Trophoblast cell (in vitro differentiated cells and primary cell): ENCODE measurements at regions not wholly inside any gene's neighbourhood (a gene's known extent, or its start where the extent isn't known, plus 50 kb on each side); places are given as distances from the start of the nearest gene placed in this dataset.

ENCODE experiments used
- DNase-seq, 2 donors: peaks; one replicate each; pipeline ENCODE4 v3.0.0-alpha.2; 2016
- H2AFZ ChIP-seq: 2 replicates; pipeline ENCODE4 v1.6.1; 2013; ENCODE audit warnings: low read length, moderate library complexity, mild to moderate bottlenecking; ENCODE audit not compliant: insufficient read depth, poor library complexity
- H2AK5ac ChIP-seq: 2 replicates; pipeline ENCODE4 v1.6.1; 2013; ENCODE audit warnings: mild to moderate bottlenecking, low read length
- H2BK120ac ChIP-seq: 2 replicates; pipeline ENCODE4 v1.6.1; 2013; ENCODE audit warnings: low read length, mild to moderate bottlenecking, moderate library complexity; ENCODE audit not compliant: insufficient read depth, poor library complexity
- H2BK12ac ChIP-seq: 2 replicates; pipeline ENCODE4 v1.6.1; 2013; ENCODE audit warnings: mild to moderate bottlenecking, low read length, moderate library complexity
- H2BK5ac ChIP-seq: 2 replicates; pipeline ENCODE4 v1.6.1; 2013; ENCODE audit warnings: low read length, low read depth, moderate library complexity, mild to moderate bottlenecking; ENCODE audit not compliant: poor library complexity
- H3K14ac ChIP-seq: 2 replicates; pipeline ENCODE4 v1.6.1; 2013; ENCODE audit warnings: mild to moderate bottlenecking, low read length
- H3K18ac ChIP-seq: 2 replicates; pipeline ENCODE4 v1.6.1; 2013; ENCODE audit warnings: mild to moderate bottlenecking, low read length
- H3K23ac ChIP-seq: 2 replicates; pipeline ENCODE4 v1.6.1; 2013; ENCODE audit warnings: low read length
- H3K27ac ChIP-seq: 2 replicates; pipeline ENCODE4 v1.5.1; 2013; ENCODE audit warnings: low read depth, mild to moderate bottlenecking, inconsistent platforms, low read length, moderate library complexity
- H3K27me3 ChIP-seq: 2 replicates; pipeline ENCODE4 v1.6.1; 2013; ENCODE audit warnings: inconsistent platforms, mild to moderate bottlenecking, low read length, moderate library complexity; ENCODE audit not compliant: insufficient read depth
- H3K36me3 ChIP-seq, 2 experiments: 1 replicate in 1 of 2; 2 replicates in 1 of 2; pipeline ENCODE4 v1.6.1; 2013; ENCODE audit warnings: low read length in 2 of 2, mild to moderate bottlenecking in 2 of 2, moderate library complexity in 1 of 2; ENCODE audit not compliant: insufficient read depth in 2 of 2, control insufficient read depth in 1 of 2
- H3K4ac ChIP-seq: 2 replicates; pipeline ENCODE4 v1.6.1; 2013; ENCODE audit warnings: low read depth, mild to moderate bottlenecking, low read length, moderate library complexity
- H3K4me1 ChIP-seq, 2 experiments: 1 replicate in 1 of 2; 2 replicates in 1 of 2; pipeline ENCODE4 v1.6.1; 2013; ENCODE audit warnings: low read length in 2 of 2, mild to moderate bottlenecking in 2 of 2, moderate library complexity in 1 of 2; ENCODE audit not compliant: insufficient read depth in 2 of 2, control insufficient read depth in 1 of 2
- H3K4me2 ChIP-seq: 2 replicates; pipeline ENCODE4 v1.6.1; 2013; ENCODE audit warnings: inconsistent platforms, mild to moderate bottlenecking, low read length, moderate library complexity
- H3K4me3 ChIP-seq: 2 replicates; pipeline ENCODE4 v1.5.1; 2013; ENCODE audit warnings: mild to moderate bottlenecking, low read depth, low read length, inconsistent platforms
- H3K79me1 ChIP-seq: one replicate; pipeline ENCODE4 v1.6.1; 2013; ENCODE audit warnings: low read length
- H3K79me2 ChIP-seq: 2 replicates; pipeline ENCODE4 v1.6.1; 2013; ENCODE audit warnings: low read length, mild to moderate bottlenecking; ENCODE audit not compliant: control insufficient read depth, insufficient read depth, poor library complexity
- H3K9ac ChIP-seq: 2 replicates; pipeline ENCODE4 v1.6.1; 2013; ENCODE audit warnings: mild to moderate bottlenecking, low read length
- H3K9me3 ChIP-seq: 2 replicates; pipeline ENCODE4 v1.6.1; 2013; ENCODE audit warnings: low read depth, mild to moderate bottlenecking, control low read depth, inconsistent platforms, low read length; ENCODE audit not compliant: insufficient read depth
- H4K12ac ChIP-seq: 2 replicates; pipeline ENCODE4 v1.6.1; 2013; ENCODE audit warnings: low read depth, mild to moderate bottlenecking, low read length, moderate library complexity
- H4K8ac ChIP-seq: 2 replicates; pipeline ENCODE4 v1.6.1; 2013; ENCODE audit warnings: low read depth, mild to moderate bottlenecking, low read length, moderate library complexity
- H4K91ac ChIP-seq: one replicate; pipeline ENCODE4 v1.6.1; 2013; ENCODE audit warnings: low read depth, mild to moderate bottlenecking, low read length, moderate library complexity
- WGBS: extraction: QIAGEN DNeasy Blood & Tissue Kit; methylation state at CpG from one replicate; pipeline ENCODE4 v1.1.7; 2013; ENCODE audit warnings: missing lambda C conversion rate; ENCODE audit not compliant: insufficient read length, insufficient coverage; ENCODE audit errors: extremely low coverage; 5-methylcytosine and 5-hydroxymethylcytosine counted together

- no peaks in the 10 kb centered on the region for H3K79me2 ChIP-seq
- H4K8ac ChIP-seq, result no peak overlapping the region
- DNase-seq, result no peak
- H2BK12ac ChIP-seq, result no peak overlapping the region
- H3K4ac ChIP-seq, result no peak overlapping the region
- no peaks in the 10 kb centered on the region for H3K36me3 ChIP-seq
- no peak overlapping the region for H2BK120ac ChIP-seq
- H3K4me1 ChIP-seq, result no peaks in the 10 kb centered on the region
- H3K9me3 ChIP-seq, result no peaks in the 10 kb centered on the region
- H3K18ac ChIP-seq, result no peak overlapping the region
- no peak overlapping the region for H4K91ac ChIP-seq
- H2BK5ac ChIP-seq, result no peak overlapping the region
- no peak overlapping the region for H3K14ac ChIP-seq
- H3K27ac ChIP-seq, result no peak overlapping the region
- H3K4me3 ChIP-seq, result no peak overlapping the region
- no peak overlapping the region for H3K9ac ChIP-seq
- no peak overlapping the region for H2AFZ ChIP-seq
- WGBS, result no CpG with 5 or more reads among the region's 3 CpGs
- H4K12ac ChIP-seq, result no peak overlapping the region
- no peaks in the 10 kb centered on the region for H3K27me3 ChIP-seq
- no peak overlapping the region for H3K23ac ChIP-seq
- no peak overlapping the region for H3K4me2 ChIP-seq
- no peak overlapping the region for H2AK5ac ChIP-seq
- no peaks in the 10 kb centered on the region for H3K79me1 ChIP-seq
These were observed 222.7 kb upstream of the NOX3 start for GRCh38 chr6:155678361-155678760.

- Histone ChIP-seq H3K4ac (no peak overlapping the region), H3K36me3 (no peaks in the 10 kb centered on the region), H3K79me1 (no peaks in the 10 kb centered on the region), H4K91ac (no peak overlapping the region), H2BK5ac (no peak overlapping the region), H3K9ac (no peak overlapping the region), H4K12ac (no peak overlapping the region), H3K23ac (no peak overlapping the region), H3K9me3 (no peaks in the 10 kb centered on the region), H3K4me2 (no peak overlapping the region), H4K8ac (no peak overlapping the region), H2BK120ac (no peak overlapping the region), H3K27me3 (no peaks in the 10 kb centered on the region), H3K4me1 (no peaks in the 10 kb centered on the region), H3K79me2 (no peaks in the 10 kb centered on the region), H2AK5ac (no peak overlapping the region), H2AFZ (no peak overlapping the region), H3K4me3 (no peak overlapping the region), H3K27ac (no peak overlapping the region), H2BK12ac (no peak overlapping the region), H3K14ac (no peak overlapping the region), H3K18ac (no peak overlapping the region)
- no CpG with 5 or more reads among the region's 2 CpGs for WGBS
- no peak for DNase-seq
These were observed 220.7 kb upstream of the NOX3 start for GRCh38 chr6:155676346-155676745.

GRCh38 chr6:155670655-155671054 lies 215.0 kb upstream of the NOX3 start:
- H3K4ac ChIP-seq, result no peak overlapping the region
- H3K4me2 ChIP-seq, result no peak overlapping the region
- H2BK120ac ChIP-seq, result no peak overlapping the region
- no peak for DNase-seq
- H3K18ac ChIP-seq, result no peak overlapping the region
- H2AFZ ChIP-seq, result no peak overlapping the region
- H3K14ac ChIP-seq, result no peak overlapping the region
- no peaks in the 10 kb centered on the region for H3K79me2 ChIP-seq
- H3K9ac ChIP-seq, result no peak overlapping the region
- no peak overlapping the region for H2BK12ac ChIP-seq
- no peak overlapping the region for H2BK5ac ChIP-seq
- no peaks in the 10 kb centered on the region for H3K4me1 ChIP-seq
- H4K8ac ChIP-seq, result no peak overlapping the region
- H3K27ac ChIP-seq, result no peak overlapping the region
- H4K91ac ChIP-seq, result no peak overlapping the region
- H3K23ac ChIP-seq, result no peak overlapping the region
- no peaks in the 10 kb centered on the region for H3K9me3 ChIP-seq
- no CpG with 5 or more reads among the region's 2 CpGs for WGBS
- no peaks in the 10 kb centered on the region for H3K79me1 ChIP-seq
- H2AK5ac ChIP-seq, result no peak overlapping the region
- H3K36me3 ChIP-seq, result no peaks in the 10 kb centered on the region
- H3K27me3 ChIP-seq, result no peaks in the 10 kb centered on the region
- no peak overlapping the region for H4K12ac ChIP-seq
- no peak overlapping the region for H3K4me3 ChIP-seq

GRCh38 chr6:155660251-155660977 lies 204.8 kb upstream of the NOX3 start:
- Histone ChIP-seq H2BK120ac (no peak overlapping the region), H4K12ac (no peak overlapping the region), H3K9me3 (no peaks in the 10 kb centered on the region), H3K27ac (no peak overlapping the region), H3K4me1 (no peaks in the 10 kb centered on the region), H3K9ac (no peak overlapping the region), H3K14ac (no peak overlapping the region), H3K79me2 (no peaks in the 10 kb centered on the region), H3K4ac (no peak overlapping the region), H2BK12ac (no peak overlapping the region), H2BK5ac (no peak overlapping the region), H4K91ac (no peak overlapping the region), H3K79me1 (no peaks in the 10 kb centered on the region), H4K8ac (no peak overlapping the region), H2AFZ (no peak overlapping the region), H3K23ac (no peak overlapping the region), H3K4me2 (no peak overlapping the region), H3K18ac (no peak overlapping the region), H2AK5ac (no peak overlapping the region), H3K27me3 (no peaks in the 10 kb centered on the region), H3K36me3 (no peaks in the 10 kb centered on the region), H3K4me3 (no peak overlapping the region)
- DNase-seq, result no peak
- WGBS, result no CpG with 5 or more reads among the region's 6 CpGs
